ENCODE measurements at regions not wholly inside any gene's neighbourhood (a gene's known extent, or its start where the extent isn't known, plus 50 kb on each side); places are given as distances from the start of the nearest gene placed in this dataset.

DNA sequence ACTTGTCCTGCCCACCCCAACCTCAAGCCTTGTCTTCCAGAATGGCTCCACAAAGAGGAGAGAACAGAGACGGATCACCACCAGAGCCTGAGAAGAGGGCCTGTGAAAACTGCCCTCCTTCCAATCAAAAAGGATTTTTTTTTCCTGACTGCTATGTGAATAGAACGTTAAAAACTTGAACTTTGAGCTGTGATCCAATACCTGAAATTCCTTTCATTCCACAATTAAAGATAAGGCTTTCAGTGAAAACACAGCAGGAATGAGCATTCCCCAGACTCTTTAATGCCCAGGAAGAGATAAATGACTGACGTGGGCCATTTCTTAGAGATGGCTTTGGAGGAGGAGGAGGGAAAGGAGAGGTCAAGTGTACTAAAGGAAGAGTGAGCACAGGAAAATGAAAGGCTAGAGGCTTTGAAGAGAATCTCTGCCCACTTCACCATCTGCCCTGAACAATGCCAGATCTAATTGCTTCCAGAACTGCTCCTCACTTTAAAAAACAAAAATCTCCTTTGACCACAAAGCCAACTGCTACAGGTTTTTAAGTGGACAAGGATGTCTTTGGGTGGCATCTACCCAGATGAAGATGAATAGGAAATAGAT lies 177.9 kb upstream of the MAP3K1 start:
- TF ChIP-seq POLR2A (IDR thresholded peaks at IDR 0.05; ENCODE audit: low read length) (no peak), GATA1 (IDR thresholded peaks at IDR 0.05; ENCODE audit: low read depth, low read length) (no peak)

All from erythroblast (primary cell).